Type B pancreatic cell (in vitro differentiated cells): ENCODE measurements at regions not wholly inside any gene's neighbourhood (a gene's known extent, or its start where the extent isn't known, plus 50 kb on each side); places are given as distances from the start of the nearest gene placed in this dataset.
"Not testable (repeated sequence)": the region's sequence is repeated elsewhere in the genome, so short reads cannot be mapped to it uniquely, and the experiment has no call there.

Experiments used
- DNase-seq: peaks from one replicate; pipeline ENCODE4 v3.0.0; 2021; ENCODE audit warnings: mixed read lengths; ENCODE audit not compliant: unreplicated experiment; ENCODE audit errors: extremely low spot score
- H3K27ac Mint-ChIP-seq: 2 replicates; pipeline ENCODE4 v1.8.0; 2021; ENCODE audit warnings: mild to moderate bottlenecking, mixed read lengths
- H3K27me3 Mint-ChIP-seq: 2 replicates; pipeline ENCODE4 v1.8.0; 2021; ENCODE audit warnings: mixed read lengths
- H3K36me3 Mint-ChIP-seq: 2 replicates; pipeline ENCODE4 v1.8.0; 2021; ENCODE audit warnings: mixed read lengths
- H3K4me1 Mint-ChIP-seq: one replicate; pipeline ENCODE4 v1.8.0; 2021; ENCODE audit warnings: mixed read lengths; ENCODE audit not compliant: unreplicated experiment
- H3K4me3 Mint-ChIP-seq: 2 replicates; pipeline ENCODE4 v1.8.0; 2021; ENCODE audit warnings: mild to moderate bottlenecking, mixed read lengths
- H3K9me3 Mint-ChIP-seq: 2 replicates; pipeline ENCODE4 v1.8.0; 2021; ENCODE audit warnings: mixed read lengths
- CTCF ChIP-seq: fragments of 200-600 bp; sonication (generic); conservative IDR thresholded peaks from 2 replicates; pipeline ENCODE4 v1.5.0; 2021; ENCODE audit warnings: antibody characterized with exemption, mild to moderate bottlenecking

- H3K27me3 Mint-ChIP-seq: no peaks in the 10 kb centered on the region
- no peaks in the 10 kb centered on the region for H3K36me3 Mint-ChIP-seq
- no peak for TF ChIP-seq CTCF
- H3K4me1 Mint-ChIP-seq: no peaks in the 10 kb centered on the region
- no peak for DNase-seq
- no peak overlapping the region for H3K4me3 Mint-ChIP-seq
- H3K27ac Mint-ChIP-seq: no peak overlapping the region
- no peaks in the 10 kb centered on the region for H3K9me3 Mint-ChIP-seq
Observed at GRCh38 chr5:111820072-111820471, 63.1 kb upstream of the NREP start.

GRCh38 chr5:111819028-111819427, 62.0 kb upstream of the NREP start:
- H3K4me1 Mint-ChIP-seq, H3K4me3 Mint-ChIP-seq, H3K9me3 Mint-ChIP-seq, DNase-seq, H3K27me3 Mint-ChIP-seq, H3K27ac Mint-ChIP-seq, H3K36me3 Mint-ChIP-seq: not testable (repeated sequence)

GRCh38 chr5:111813537-111813936, 56.5 kb upstream of the NREP start:
- DNase-seq: no peak
- no peaks in the 10 kb centered on the region for H3K27me3 Mint-ChIP-seq
- TF ChIP-seq CTCF: no peak
- H3K4me3 Mint-ChIP-seq: no peak overlapping the region
- no peak overlapping the region for H3K27ac Mint-ChIP-seq
- H3K9me3 Mint-ChIP-seq: no peaks in the 10 kb centered on the region
- H3K36me3 Mint-ChIP-seq: no peaks in the 10 kb centered on the region
- peaks cover 5% of the 10 kb centered on the region for H3K4me1 Mint-ChIP-seq

GRCh38 chr5:111810112-111810511, 53.1 kb upstream of the NREP start:
- no peak for TF ChIP-seq CTCF
- Mint-ChIP-seq H3K9me3 (no peaks in the 10 kb centered on the region), H3K36me3 (no peaks in the 10 kb centered on the region), H3K27me3 (no peaks in the 10 kb centered on the region), H3K4me1 (peaks cover 5% of the 10 kb centered on the region), H3K4me3 (no peak overlapping the region), H3K27ac (no peak overlapping the region)
- DNase-seq: no peak
